ENCODE measurements at regions not wholly inside any gene's neighbourhood (a gene's known extent, or its start where the extent isn't known, plus 50 kb on each side); places are given as distances from the start of the nearest gene placed in this dataset.

DNA sequence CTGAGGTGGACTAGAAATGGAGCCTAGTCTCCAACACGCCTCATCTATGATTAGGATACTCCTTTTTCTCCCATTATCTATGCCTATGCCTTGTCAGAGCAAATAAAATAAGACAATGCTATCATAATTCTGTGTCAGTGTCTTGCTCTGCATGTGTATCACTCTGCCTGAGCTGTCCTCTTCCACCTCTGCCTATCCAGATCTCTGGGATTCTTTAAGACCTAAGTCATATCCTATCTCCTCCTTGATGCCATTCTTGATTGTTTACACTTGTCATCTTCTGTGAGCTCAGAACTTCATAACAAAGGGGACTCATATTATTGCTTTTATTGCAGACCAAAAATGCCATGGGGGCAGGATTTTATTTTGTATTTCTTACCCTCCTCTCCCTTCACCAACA lies 351.2 kb upstream of the C9orf72 start:
- DNase-seq = no peak

DNA sequence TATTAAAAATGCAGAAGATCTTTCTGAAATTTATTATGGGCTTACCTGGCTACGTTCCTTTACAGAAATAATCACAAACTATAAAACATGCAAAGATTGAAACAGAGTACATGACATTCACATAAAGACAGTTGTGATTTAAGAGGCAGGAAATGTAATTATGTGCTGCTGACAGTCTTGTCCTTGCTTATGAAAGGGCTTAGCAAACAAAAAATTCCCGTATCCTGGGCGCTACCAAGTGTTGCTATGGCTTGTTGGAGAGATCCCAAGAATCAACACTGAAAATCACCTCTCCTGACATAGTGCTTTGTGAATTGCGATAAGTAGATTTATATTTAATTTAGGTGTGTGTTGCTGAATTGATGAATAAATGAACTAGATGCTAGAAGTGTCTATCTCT lies 352.5 kb upstream of the C9orf72 start:
- no peak for DNase-seq

DNA sequence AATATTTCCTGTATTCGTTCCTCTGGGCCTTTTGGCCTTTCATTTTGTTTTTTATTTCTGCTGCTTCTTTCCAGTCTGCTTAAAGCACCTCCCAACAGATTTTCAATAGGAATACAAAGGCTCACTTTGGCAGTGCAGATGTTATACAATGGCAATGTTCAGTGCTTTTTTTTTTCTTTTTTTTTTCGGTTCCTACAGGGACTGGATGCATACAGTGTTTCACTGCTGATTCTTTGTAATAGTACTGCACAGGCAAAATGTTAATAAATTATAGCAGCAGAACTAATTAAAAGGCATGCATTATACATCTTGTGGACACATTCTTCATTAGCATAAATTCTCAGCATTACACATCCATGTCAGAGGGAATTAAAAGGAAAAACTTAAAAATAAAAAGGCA lies 356.6 kb upstream of the C9orf72 start:
- no peak for DNase-seq

GRCh38 chr9:27933210-27934025 lies 360.1 kb upstream of the C9orf72 start:
- no peak for DNase-seq

GRCh38 chr9:27934471-27934870 lies 361.2 kb upstream of the C9orf72 start:
- no peak for DNase-seq

DNA sequence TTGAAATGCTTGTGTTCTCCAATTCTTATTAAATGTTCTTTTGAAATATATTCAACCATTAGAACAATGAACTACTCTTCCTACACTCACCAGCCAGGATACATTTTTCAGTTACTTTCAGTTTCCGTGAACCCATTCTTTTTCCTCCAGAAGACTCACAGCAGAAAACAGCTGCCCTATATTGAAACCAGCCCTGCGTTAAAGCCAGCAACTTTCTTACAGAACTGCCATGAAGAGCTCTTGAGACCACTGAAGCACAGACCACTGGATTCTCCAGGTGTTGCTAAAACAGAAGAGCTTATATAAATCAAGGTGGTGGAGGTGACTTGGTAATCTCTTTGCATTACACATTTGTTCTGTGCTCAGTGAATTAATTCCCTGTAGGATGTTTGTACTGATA lies 365.9 kb upstream of the C9orf72 start:
- DNase-seq = no peak

GRCh38 chr9:27940535-27940934 lies 367.3 kb upstream of the C9orf72 start:
- DNase-seq = no peak

GRCh38 chr9:27943501-27943900 lies 370.2 kb upstream of the C9orf72 start:
- DNase-seq = no peak

DNA sequence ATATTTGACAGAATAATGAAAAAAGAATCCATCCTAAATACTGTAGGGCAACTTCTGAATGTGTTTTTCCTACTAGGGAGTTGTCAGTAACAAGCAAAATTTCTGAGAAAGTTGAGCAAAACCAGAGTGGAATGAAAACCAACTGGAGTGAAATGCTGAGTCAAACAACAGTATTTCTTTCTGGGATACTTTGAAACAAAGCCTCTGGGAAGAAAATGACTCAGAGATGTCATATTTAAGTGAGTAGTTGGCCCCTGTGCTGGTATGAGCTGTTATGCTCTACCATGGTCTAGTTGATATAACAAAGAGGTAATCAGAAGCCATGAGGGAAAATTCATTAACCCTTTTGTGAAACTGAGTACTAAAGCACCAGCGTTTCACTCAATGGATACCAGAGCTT lies 372.1 kb upstream of the C9orf72 start:
- DNase-seq = no peak

GRCh38 chr9:27950382-27950781 lies 377.1 kb upstream of the C9orf72 start:
- no peak for DNase-seq

DNA sequence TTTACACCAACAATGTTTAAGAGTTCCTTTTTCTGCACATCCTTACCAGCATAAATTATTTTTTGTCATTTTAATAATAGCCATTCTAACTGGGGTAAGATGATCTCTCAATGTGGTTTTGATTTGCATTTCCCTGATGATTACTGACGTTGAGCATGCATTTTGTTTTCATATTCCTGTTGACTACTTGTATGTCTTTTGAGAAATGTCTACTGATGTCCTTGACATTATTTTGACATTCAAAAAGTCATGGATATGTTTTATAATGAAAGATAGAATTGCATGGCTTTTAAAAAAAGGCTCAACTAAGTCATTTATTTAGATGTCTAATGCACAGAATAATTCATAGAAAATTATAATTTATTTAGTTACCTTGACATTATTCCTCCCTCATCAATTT lies 381.6 kb upstream of the C9orf72 start:
- no peak for DNase-seq

GRCh38 chr9:27963836-27964235 lies 390.6 kb upstream of the C9orf72 start:
- no peak for DNase-seq

DNA sequence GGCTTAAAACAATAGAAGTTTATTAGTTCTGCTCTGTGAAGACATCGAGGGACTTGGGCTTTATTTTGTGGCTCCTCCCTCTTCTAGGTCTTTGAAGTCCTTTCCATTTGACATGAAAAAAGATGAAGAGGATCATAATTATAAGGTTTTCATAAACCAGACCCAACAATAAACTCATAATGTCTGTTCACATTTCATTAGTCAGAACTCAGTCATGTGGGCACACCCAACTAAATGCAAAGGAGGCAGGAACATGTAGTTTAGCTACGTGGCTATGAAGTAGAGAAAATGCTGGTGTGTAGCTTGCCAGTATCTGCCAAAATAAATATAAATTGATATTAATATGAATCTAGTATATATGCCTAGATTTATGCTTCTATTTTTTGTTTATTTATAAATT lies 393.9 kb upstream of the C9orf72 start:
- no peak for DNase-seq

- DNase-seq = no peak
Measured at GRCh38 chr9:27977931-27978330, 404.6 kb upstream of the C9orf72 start.

GRCh38 chr9:27985714-27986113 lies 412.4 kb upstream of the C9orf72 start:
- DNase-seq = no peak

- DNase-seq = no peak
Measured at GRCh38 chr9:27990524-27990923, 417.2 kb upstream of the C9orf72 start.

DNA sequence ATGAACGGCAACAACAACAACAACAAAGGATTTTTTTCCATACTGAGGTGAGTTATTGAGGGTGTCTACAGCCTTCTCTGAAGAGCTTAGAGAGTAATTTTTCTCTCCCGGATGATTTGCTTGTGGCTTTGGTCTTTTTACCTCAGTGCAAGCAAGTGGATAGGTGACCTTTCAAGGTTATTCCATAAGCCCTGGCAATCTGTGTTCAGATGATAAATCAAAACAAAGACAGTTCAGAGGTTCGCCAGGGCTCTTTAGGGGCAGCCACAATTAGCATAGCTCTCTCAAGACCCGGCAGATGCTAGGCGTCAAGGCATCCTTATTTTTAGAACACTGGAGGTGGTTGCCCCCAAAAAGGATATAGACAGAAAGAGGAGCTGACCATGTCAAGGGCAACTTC lies 417.9 kb upstream of the C9orf72 start:
- no peak for DNase-seq

DNA sequence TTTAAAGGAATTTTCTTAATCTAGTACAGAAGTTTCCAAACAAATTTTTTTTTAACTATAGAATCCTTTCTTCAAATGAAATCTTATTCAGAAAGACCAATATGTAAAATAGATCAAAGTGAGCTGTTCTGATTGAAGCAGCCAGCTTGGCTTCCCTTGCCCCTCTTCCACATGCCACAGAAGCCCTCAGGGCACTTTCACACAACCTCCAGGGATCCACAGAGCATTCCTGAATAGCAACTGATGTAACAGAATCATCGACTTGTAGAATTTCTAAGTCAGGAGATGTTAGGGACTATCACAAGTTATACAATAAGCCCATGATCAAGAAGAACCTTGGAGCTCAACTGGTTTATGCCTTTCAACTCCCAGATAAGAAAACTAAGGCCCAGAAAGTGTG lies 427.8 kb upstream of the C9orf72 start:
- no peak for DNase-seq

DNA sequence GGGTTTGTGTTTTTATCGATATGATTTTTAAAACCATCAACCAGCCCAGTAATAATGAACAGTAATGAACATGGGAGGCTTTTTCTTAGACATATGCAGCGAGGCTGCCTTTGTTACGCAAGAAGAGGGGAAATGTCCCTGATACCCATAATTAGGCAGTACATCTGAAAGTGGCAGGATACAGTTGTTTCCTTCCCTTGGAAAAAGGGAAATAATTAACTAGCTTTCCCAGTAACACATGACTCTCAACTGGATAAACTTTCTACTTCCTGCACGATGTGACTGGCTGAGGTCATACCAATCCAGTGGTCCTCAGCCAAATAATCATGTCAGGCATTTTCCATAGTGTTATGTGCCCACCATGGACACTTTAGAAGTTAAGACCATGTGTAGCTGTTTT lies 431.6 kb upstream of the C9orf72 start:
- DNase-seq = no peak

DNA sequence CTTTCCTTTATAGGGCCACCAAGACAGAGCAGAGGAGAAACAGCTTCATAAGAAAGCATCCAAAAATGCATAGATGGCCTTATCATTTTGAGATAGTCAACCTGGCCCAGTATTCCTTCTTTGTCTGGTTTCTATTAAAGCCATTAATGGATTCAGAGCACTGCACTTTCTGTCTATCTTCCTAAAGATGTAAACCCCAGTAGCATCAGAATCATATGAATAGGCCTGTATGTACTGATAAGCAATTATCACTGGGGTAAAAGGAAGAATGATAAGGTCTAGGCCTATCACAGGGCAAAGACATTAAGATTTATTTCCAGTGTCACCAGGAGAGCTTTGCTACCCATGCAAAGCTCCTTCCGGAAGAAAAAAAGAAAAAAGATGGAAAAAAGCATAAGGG lies 432.5 kb upstream of the C9orf72 start:
- DNase-seq = no peak

- DNase-seq = no peak
Measured at GRCh38 chr9:28007097-28007817, 434.0 kb upstream of the C9orf72 start.

GRCh38 chr9:28014212-28014611 lies 440.9 kb upstream of the C9orf72 start:
- DNase-seq = no peak

- no peak for DNase-seq
Measured at GRCh38 chr9:28024676-28025075, 451.4 kb upstream of the C9orf72 start.

- DNase-seq = no peak
Measured at GRCh38 chr9:28025186-28025585, 451.9 kb upstream of the C9orf72 start.
